ENCODE measurements at regions not wholly inside any gene's neighbourhood (a gene's known extent, or its start where the extent isn't known, plus 50 kb on each side); places are given as distances from the start of the nearest gene placed in this dataset.

DNA sequence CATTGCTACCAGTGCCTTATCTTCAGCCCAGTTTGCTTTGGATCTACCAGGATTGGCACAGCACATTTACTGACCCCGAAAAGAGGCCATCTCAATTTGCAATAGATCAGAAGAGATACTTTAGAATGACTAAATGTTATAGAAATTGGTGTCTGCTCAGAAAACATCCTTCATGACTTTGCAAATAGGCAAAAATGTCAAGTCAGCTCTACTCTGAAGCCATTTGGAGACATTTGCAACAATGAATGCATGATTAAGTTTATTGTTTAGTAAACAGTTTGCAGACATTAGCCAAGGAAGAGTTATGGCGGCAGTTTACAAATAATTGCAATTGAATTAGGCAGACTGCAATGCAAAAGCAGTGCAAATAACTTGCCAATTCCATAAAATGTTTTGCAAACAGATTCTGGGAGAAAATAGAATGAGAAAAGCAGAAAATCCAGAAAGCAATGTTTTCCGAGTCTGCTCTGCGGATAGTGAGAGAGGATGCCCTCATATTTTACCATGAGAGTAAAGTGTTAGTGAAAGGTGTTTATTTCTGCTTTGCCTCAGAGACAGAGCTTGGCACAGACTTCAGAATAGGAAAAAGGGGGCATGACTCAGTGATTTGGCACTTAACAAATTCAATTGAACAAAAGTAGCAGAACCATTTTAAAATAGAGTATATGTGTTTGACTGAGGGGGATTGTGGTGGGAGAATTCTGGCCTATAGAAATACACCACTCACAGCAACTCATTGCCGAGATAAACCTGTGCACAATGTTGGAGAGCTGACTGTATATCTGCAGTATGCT lies 334.9 kb upstream of the NR2F2 start:
- no peak for DNase-seq (ENCODE audit: low spot score)
- 44% methylated on average over 5 of the region's 5 CpGs for WGBS (ENCODE audit: low lambda C conversion rate)
- no peak overlapping the region for H3K27ac ChIP-seq (ENCODE audit: extremely low read length, insufficient read depth, low read length)
- FAIRE-seq, result no peak
- no peaks in the 10 kb centered on the region for H3K27me3 ChIP-seq (ENCODE audit: control insufficient read depth in 1 of 2, insufficient read depth in 2 of 2, low read length in 2 of 2)
- ChIA-PET POLR2A (no interaction called here), CTCF (ENCODE audit: low intra/inter-chr PET ratio, low total read pairs) (no interaction called here)
- no peak for TF ChIP-seq ZNF383 (CRISPR knock-in tag; IDR thresholded peaks at IDR 0.05; ENCODE audit: borderline replicate concordance)
- TF ChIP-seq MAFK (conservative IDR thresholded peaks at IDR 0.05 in 1 of 2, IDR thresholded peaks at IDR 0.05 in 1 of 2; ENCODE audit: low read length in 2 of 2), result peak; percentile 84 to 88
- TF ChIP-seq PHF8 (CRISPR knock-in tag; IDR thresholded peaks at IDR 0.05), result no peak
- TF ChIP-seq NONO (IDR thresholded peaks at IDR 0.05), result no peak
- TF ChIP-seq NONO (CRISPR knock-in tag; conservative IDR thresholded peaks at IDR 0.05), result no peak
- TF ChIP-seq, protein P1, sequence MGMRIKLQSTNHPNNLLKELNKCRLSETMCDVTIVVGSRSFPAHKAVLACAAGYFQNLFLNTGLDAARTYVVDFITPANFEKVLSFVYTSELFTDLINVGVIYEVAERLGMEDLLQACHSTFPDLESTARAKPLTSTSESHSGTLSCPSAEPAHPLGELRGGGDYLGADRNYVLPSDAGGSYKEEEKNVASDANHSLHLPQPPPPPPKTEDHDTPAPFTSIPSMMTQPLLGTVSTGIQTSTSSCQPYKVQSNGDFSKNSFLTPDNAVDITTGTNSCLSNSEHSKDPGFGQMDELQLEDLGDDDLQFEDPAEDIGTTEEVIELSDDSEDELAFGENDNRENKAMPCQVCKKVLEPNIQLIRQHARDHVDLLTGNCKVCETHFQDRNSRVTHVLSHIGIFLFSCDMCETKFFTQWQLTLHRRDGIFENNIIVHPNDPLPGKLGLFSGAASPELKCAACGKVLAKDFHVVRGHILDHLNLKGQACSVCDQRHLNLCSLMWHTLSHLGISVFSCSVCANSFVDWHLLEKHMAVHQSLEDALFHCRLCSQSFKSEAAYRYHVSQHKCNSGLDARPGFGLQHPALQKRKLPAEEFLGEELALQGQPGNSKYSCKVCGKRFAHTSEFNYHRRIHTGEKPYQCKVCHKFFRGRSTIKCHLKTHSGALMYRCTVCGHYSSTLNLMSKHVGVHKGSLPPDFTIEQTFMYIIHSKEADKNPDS (CRISPR knock-in tag; IDR thresholded peaks at IDR 0.05), result no peak
- TF ChIP-seq PHF21A (CRISPR knock-in tag; IDR thresholded peaks at IDR 0.05), result no peak
- no peak for TF ChIP-seq ZNF20 (CRISPR knock-in tag; IDR thresholded peaks at IDR 0.05)
- no peak for TF ChIP-seq RCOR2 (CRISPR knock-in tag; IDR thresholded peaks at IDR 0.05)
- no peak for TF ChIP-seq ZNF788 (CRISPR knock-in tag; IDR thresholded peaks at IDR 0.05; ENCODE audit: borderline replicate concordance)
- TF ChIP-seq ZNF326 (CRISPR knock-in tag; IDR thresholded peaks at IDR 0.05; ENCODE audit: borderline replicate concordance), result no peak
- TF ChIP-seq MAFF (IDR thresholded peaks at IDR 0.05; ENCODE audit: low read depth, low read length), result peak; percentile 90
- TF ChIP-seq KDM5B (CRISPR knock-in tag; IDR thresholded peaks at IDR 0.05; ENCODE audit: borderline replicate concordance), result no peak
- H3K9me3 ChIP-seq (ENCODE audit: low read length), result no peaks in the 10 kb centered on the region
- no peak for ATAC-seq
- H3K79me2 ChIP-seq (ENCODE audit: insufficient read depth, low read length), result no peaks in the 10 kb centered on the region
- in situ Hi-C loops (cut with HindIII; ENCODE audit: extremely low pct_ligation_motif_present, low pct_unique_long_range_greater_than_20kb), result no loop called here
- no peak overlapping the region for H3K4me2 ChIP-seq (ENCODE audit: low read depth, low read length)
- no TSS peak for BruUV-seq (replicated peaks)
- no peak overlapping the region for H2AFZ ChIP-seq (ENCODE audit: low read length)
- H4K20me1 ChIP-seq (ENCODE audit: insufficient read depth, low read length), result no peaks in the 10 kb centered on the region
- intact Hi-C loops (cut with micrococcal nuclease; ENCODE audit: unreplicated experiment), result no loop called here
- H3K4me3 ChIP-seq (replicated peaks in 1 of 3; ENCODE audit: insufficient read depth in 1 of 3, low read depth in 2 of 3, low read length in 3 of 3), result no peak overlapping the region
- no peak overlapping the region for H3K9ac ChIP-seq (ENCODE audit: insufficient read depth, low read depth, low read length)
- no peaks in the 10 kb centered on the region for H3K4me1 ChIP-seq (ENCODE audit: insufficient read depth, low read length)
- H3K36me3 ChIP-seq (replicated peaks in 1 of 2; ENCODE audit: control insufficient read depth in 1 of 2, insufficient read depth in 2 of 2, low read length in 2 of 2), result no peaks in the 10 kb centered on the region
